Vagina (tissue), 2 donors: ENCODE measurements at regions not wholly inside any gene's neighbourhood (a gene's known extent, or its start where the extent isn't known, plus 50 kb on each side); places are given as distances from the start of the nearest gene placed in this dataset.

Experiments used
- CTCF ChIP-seq, 3 experiments: fragments of 450-650 bp in 2 of 3; fragments of 200-600 bp in 1 of 3; sonication (generic) in 1 of 3; IDR thresholded peaks; one replicate each; pipeline ENCODE4 v1.5.1; 2017 to 2019; ENCODE audit warnings: antibody characterized with exemption in 3 of 3, mild to moderate bottlenecking in 2 of 3, moderate library complexity in 2 of 3
- POLR2A ChIP-seq, 2 donors: fragments of 450-650 bp; IDR thresholded peaks; one replicate each; pipeline ENCODE4 v1.6.1; 2017; ENCODE audit warnings: antibody characterized with exemption in 2 of 2, mild to moderate bottlenecking in 2 of 2, moderate library complexity in 2 of 2
- POLR2AphosphoS5 ChIP-seq, 2 donors: sonication (generic); formaldehyde crosslinking; IDR thresholded peaks; one replicate each; pipeline ENCODE4 v1.9.0; 2017; ENCODE audit warnings: antibody characterized with exemption in 2 of 2, mild to moderate bottlenecking in 2 of 2, low read depth in 1 of 2; ENCODE audit not compliant: insufficient read depth in 1 of 2

- no peak for TF ChIP-seq CTCF (IDR thresholded peaks at IDR 0.05)
- TF ChIP-seq POLR2A (IDR thresholded peaks at IDR 0.05), result no peak
- TF ChIP-seq POLR2AphosphoS5 (IDR thresholded peaks at IDR 0.05; ENCODE audit: insufficient read depth in 1 of 2, low read depth in 1 of 2), result no peak
Observed at GRCh38 chr16:55964923-55965475, 89.8 kb upstream of the CES5A start.
